BE2C (cell line): ENCODE measurements at regions not wholly inside any gene's neighbourhood (a gene's known extent, or its start where the extent isn't known, plus 50 kb on each side); places are given as distances from the start of the nearest gene placed in this dataset.

Experiments
- DNase-seq: peaks from one replicate; pipeline ENCODE4 v3.0.0-alpha.2; 2020
- H3K27me3 ChIP-seq: fragments of 250-450 bp; sonication (Bioruptor Pico); 2 replicates; pipeline ENCODE4 v1.5.1; 2020; ENCODE audit warnings: mild to moderate bottlenecking
- H3K36me3 ChIP-seq: fragments of 250-450 bp; sonication (Bioruptor Pico); 2 replicates; pipeline ENCODE4 v1.5.1; 2020; ENCODE audit warnings: mild to moderate bottlenecking
- H3K4me1 ChIP-seq: fragments of 250-450 bp; sonication (Bioruptor Pico); 2 replicates; pipeline ENCODE4 v1.5.1; 2020
- H3K4me3 ChIP-seq: 2 replicates; pipeline ENCODE4 v1.5.1; 2011; ENCODE audit warnings: low read depth, low read length
- H3K9me3 ChIP-seq: fragments of 250-450 bp; sonication (Bioruptor Pico); 2 replicates; pipeline ENCODE4 v1.5.1; 2020
- TF ChIP-seq, protein P1 (sequence below): IDR thresholded peaks from 2 replicates; pipeline ENCODE4 v1.5.1; 2012; ENCODE audit warnings: mild to moderate bottlenecking, low read depth, low read length

DNA sequence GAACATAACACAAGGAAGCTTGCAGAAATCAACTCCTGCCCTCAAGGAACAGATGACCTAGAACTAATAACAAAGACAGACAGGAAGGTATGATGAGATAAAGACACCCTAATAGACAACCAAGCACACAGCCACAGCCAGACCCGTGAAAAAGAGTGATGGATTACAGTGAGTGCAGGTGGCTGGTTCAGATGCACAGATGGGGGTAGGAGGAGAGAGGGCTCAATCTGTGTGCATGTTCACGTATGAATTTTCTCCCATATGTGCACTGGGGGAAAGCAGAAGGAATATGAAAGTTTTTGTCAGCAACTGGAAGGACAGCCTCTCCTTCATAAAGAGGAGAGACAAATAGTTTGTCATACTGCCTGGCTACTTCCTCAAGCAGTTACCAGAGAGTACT is 367.1 kb downstream of the PBX1 start:
- Histone ChIP-seq H3K4me1 (no peaks in the 10 kb centered on the region), H3K4me3 (no peak overlapping the region), H3K27me3 (no peaks in the 10 kb centered on the region), H3K9me3 (no peaks in the 10 kb centered on the region), H3K36me3 (no peaks in the 10 kb centered on the region)
- DNase-seq: no peak
- TF ChIP-seq, protein P1, sequence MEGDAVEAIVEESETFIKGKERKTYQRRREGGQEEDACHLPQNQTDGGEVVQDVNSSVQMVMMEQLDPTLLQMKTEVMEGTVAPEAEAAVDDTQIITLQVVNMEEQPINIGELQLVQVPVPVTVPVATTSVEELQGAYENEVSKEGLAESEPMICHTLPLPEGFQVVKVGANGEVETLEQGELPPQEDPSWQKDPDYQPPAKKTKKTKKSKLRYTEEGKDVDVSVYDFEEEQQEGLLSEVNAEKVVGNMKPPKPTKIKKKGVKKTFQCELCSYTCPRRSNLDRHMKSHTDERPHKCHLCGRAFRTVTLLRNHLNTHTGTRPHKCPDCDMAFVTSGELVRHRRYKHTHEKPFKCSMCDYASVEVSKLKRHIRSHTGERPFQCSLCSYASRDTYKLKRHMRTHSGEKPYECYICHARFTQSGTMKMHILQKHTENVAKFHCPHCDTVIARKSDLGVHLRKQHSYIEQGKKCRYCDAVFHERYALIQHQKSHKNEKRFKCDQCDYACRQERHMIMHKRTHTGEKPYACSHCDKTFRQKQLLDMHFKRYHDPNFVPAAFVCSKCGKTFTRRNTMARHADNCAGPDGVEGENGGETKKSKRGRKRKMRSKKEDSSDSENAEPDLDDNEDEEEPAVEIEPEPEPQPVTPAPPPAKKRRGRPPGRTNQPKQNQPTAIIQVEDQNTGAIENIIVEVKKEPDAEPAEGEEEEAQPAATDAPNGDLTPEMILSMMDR: no peak

DNA sequence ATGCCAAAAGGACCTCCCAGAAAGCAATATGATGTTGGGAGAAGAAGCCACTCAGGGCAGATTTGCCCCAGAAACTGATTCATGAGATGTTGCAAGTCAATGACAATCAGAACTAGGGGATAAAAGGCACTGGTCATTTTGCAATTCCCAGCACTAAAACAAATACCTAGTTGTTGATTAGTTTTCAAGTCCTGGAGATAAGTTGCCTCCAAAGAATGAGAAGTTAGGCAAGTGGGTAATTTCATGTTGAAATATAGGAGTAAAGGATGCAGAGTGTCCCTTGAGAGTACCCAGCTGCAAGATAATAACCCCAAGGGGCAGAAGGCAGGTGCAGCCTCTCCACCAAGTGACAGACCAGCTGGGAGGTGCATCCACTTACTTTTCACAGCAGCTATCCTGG is 363.6 kb downstream of the PBX1 start:
- Histone ChIP-seq H3K4me3 (no peak overlapping the region), H3K36me3 (no peaks in the 10 kb centered on the region), H3K4me1 (no peaks in the 10 kb centered on the region), H3K27me3 (no peaks in the 10 kb centered on the region), H3K9me3 (no peaks in the 10 kb centered on the region)
- DNase-seq: no peak
- TF ChIP-seq, protein P1: no peak

DNA sequence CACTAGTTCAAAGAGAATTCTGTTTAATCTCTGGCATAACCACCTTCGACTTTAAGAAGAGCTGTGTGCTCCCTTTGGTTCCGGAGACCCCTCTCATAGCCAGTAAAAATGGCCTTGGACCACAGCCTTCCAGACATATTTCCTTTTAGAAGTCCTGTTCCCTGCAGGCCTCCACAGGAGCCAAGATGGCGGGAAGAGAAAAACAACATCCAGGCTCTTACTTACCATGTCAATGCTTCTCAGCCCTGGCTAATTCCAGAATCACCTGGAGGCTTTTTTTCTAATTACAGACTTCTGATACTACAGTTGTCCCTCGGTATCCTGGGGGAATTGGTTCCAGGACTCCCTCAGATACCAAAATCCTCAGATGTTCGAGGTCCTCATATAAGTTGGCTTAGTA is 362.5 kb downstream of the PBX1 start:
- DNase-seq: no peak
- Histone ChIP-seq H3K27me3 (no peaks in the 10 kb centered on the region), H3K9me3 (no peaks in the 10 kb centered on the region), H3K4me3 (no peak overlapping the region), H3K36me3 (no peaks in the 10 kb centered on the region), H3K4me1 (no peaks in the 10 kb centered on the region)
- TF ChIP-seq, protein P1: no peak

DNA sequence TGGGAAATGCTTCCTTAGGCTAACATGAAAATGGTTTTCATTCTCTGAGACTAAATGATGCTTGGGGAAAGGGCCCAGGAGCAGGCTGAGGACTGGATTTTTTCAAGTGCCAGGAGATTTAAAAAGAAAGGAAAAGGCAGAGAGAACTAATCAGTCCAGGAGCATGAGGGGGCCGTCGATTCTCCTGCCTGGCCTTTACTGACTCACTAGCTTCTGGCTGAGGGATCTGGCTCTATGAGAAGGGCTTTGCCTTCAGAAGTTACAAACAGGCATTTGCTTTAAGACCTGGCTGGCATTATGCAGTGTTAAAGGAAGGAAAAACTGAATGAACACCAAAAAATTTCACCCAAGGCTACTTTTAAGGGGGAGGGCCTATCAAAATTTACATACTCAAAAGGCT is 359.2 kb downstream of the PBX1 start:
- Histone ChIP-seq H3K4me3 (no peak overlapping the region), H3K9me3 (no peaks in the 10 kb centered on the region), H3K27me3 (no peaks in the 10 kb centered on the region), H3K36me3 (no peaks in the 10 kb centered on the region), H3K4me1 (no peaks in the 10 kb centered on the region)
- no peak for DNase-seq
- TF ChIP-seq, protein P1: no peak

DNA sequence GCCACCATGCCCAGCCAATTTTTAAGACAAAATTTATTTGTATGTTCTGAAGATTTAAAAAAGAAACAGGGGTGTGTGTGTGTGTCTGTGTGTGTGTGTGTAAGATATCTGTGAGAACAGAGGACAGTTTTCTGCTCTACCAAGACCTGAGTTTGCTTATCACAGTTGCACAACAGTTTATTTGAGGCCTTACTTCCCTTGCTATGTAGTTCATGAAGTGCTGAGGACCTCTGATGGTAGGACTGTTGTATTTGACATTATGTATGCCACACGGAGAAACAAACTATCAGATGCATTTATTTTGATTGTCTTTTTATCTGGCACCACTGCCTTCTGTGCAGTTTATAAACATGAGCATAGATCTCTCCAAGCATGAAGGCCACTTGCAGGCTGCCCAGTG is 355.2 kb downstream of the PBX1 start:
- DNase-seq: no peak
- H3K27me3 ChIP-seq: no peaks in the 10 kb centered on the region
- H3K4me3 ChIP-seq: no peak overlapping the region
- no peaks in the 10 kb centered on the region for H3K9me3 ChIP-seq
- no peaks in the 10 kb centered on the region for H3K36me3 ChIP-seq
- H3K4me1 ChIP-seq: no peaks in the 10 kb centered on the region
- TF ChIP-seq, protein P1: no peak

DNA sequence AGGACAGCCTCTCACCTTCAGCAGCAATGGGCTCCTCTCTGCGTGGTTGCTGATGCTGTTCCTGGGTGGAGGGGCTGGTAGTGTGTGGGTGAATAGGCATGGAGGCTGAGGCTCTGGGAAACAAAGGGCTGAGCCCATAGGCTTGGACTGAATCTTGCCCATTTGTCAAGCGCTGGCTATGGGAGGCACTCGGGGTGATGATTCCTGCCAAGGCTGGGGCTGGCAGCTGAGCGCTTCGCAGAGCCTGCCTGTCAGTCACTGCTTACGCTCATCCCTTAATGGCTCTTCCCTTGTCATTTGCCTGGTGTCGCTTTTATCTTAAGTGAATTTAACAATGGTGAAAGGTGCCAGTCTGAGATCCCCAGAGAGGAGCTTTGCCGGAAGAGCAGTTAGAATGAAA is 353.3 kb downstream of the PBX1 start:
- TF ChIP-seq, protein P1: no peak

More for the DNA sequence above, 353.3 kb downstream of the PBX1 start:
- Histone ChIP-seq H3K36me3 (no peaks in the 10 kb centered on the region), H3K9me3 (no peaks in the 10 kb centered on the region), H3K4me3 (no peak overlapping the region), H3K4me1 (no peaks in the 10 kb centered on the region), H3K27me3 (no peaks in the 10 kb centered on the region)
- no peak for DNase-seq
